ENCODE measurements at regions not wholly inside any gene's neighbourhood (a gene's known extent, or its start where the extent isn't known, plus 50 kb on each side); places are given as distances from the start of the nearest gene placed in this dataset.

DNA sequence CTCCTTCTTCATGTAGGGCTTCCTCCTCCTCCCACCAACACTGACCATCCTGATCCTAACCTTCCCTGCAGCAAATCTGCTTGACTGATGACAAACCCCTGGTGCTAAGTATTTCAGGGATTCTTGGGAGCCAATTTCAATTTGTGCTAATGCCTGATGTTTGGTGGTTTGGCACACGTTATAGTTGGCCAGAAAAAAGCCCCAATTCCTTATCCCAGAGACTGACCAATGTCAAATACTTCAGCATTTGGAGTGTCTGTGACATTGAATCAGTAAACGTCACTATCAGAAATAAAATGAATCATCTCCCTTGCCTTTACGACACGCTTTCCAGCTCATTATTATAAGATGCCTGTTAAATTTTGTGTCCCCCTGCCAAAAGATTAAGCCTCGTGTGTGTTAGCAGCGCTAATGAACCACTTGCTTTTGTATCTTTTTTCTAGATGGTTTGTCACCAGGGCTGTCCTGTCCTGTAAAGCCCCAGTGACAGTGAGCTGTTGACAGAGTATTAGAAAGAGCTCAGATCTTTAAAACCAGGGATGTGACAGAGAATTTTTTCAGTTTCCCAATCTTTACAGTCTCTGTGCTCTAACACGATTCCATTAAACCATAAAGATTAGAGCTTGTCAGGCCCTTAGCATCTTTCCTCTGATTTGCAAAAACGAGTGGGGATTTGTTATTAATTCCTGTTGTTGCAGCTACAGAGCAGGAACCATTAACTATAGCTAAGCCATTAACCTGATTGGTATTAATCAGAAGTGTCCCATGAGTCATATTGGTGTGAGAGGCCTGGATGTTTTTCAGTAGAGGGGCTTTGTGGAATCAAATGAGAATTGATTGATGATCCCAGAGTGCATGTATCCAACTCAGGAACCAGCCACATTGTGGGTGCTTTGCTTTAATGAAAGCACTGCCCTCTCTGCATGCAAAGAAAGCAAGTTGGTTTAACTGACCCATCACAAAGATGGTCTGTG lies 665.1 kb upstream of the PLXNA2 start:
- no peak for DNase-seq (ENCODE audit: low spot score)

DNA sequence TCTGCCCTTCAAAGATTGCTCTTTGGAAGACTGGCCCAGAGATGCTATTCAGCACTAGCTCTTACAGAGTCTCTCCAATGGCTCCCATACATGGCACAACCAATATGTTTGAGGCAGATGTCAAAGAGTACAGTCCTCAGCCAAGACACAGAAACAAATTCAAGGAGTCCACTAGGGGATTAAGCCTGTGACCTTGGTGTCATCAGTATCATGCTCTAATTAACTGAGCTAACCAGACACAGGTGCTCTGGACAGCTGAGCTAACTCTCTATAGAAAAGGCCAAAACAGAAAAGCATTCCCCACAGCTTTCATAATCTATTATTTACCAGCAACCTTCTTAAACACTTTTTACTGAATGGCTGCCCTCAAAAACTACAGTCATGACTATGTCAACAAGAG lies 666.0 kb upstream of the PLXNA2 start:
- DNase-seq (ENCODE audit: low spot score) = no peak

DNA sequence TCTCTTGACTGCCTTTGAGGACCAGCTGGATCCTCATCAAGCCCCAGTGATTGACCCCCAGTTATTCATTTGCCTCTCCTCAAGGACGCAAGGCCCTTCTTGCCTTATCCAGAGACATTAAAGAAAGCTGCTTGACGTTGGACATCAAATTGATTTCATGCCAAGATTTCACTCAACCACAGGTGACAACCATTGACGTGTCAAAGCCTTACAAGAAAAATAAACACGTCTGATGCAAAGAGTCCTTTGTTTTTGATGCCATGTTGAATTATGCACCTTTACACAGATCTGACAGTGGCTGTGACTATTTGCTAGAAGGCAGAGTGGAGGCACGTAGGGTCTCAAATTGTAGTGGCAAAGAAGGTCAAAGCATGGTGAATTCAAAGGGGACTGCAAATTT lies 666.2 kb upstream of the CAMK1G start:
- DNase-seq (ENCODE audit: low spot score) = no peak

DNA sequence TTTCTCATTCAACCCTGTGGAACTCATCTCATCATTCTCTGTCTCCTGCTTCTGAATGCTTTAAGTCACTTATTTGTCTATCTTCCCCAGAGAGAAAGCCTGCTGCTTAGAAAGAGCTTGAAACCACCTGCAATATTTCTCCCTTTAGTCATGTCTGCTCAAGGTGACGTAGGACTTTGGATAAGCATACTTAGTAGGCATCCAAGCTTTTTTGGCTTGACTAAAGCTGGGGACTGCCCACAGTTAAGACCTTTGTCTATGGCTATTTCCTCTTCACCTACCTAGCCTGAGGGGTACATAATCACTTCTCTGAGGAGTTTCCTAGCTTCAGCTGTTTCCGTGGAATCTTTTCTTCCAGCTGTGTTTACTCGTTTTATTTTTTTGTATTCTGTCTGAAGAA lies 665.8 kb upstream of the CAMK1G start:
- no peak for DNase-seq (ENCODE audit: low spot score)

DNA sequence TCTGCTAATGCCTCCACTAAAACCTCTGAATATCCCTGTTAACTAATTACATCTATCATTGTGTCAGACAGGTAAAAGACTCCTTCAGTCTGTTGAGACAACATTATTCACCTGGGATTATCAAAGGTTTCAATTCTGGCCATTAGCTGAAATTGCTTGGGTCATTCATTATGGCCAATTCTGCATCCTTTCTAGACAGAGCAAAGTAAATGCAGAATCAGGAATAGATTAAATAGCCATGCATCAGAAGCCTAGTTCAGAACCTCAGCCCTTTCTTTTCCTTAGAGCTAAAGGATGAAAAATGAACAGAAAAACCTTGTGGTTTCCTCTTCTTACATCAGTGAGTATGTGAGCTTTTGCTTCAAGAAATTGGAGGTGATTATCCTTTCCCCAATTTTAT lies 665.4 kb upstream of the CAMK1G start:
- no peak for DNase-seq (ENCODE audit: low spot score)

DNA sequence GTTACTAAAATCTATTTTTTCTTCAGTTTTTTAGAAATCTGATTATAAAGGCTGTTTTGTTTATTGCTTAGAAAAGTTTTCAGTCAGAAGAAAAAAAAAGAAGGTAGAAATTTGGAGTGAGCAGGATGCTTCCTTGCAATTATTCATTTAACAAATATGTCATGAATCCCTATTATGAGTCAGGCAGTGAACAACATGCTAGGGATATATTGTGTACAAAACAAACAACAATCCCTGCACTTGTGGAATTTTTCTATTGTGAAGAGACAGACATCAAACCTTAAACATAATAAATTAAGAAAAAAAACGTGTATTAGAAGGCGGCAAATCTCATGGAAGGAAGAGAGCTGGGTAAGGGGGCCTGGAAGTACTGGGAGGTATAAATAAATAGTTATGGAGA lies 664.1 kb upstream of the CAMK1G start:
- no peak for DNase-seq (ENCODE audit: low spot score)

DNA sequence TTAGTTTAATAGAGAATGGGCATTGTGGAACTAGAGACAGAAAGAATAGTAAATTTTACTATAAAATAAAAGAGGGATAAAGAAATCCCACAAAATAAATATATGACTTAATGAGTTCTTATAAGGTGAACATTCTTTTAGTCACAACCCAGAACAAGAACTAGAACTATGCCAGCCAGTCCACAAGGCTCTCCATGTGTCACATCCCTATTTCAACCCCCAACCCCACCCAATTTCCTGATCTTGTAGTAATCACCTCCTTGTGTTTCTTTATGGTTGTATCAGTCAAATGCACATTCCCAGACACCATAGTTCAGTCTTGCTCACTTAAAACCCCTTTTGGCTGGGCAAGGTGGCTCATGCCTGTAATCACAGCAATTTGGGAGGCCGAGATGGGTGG lies 662.3 kb upstream of the CAMK1G start:
- DNase-seq (ENCODE audit: low spot score) = no peak

DNA sequence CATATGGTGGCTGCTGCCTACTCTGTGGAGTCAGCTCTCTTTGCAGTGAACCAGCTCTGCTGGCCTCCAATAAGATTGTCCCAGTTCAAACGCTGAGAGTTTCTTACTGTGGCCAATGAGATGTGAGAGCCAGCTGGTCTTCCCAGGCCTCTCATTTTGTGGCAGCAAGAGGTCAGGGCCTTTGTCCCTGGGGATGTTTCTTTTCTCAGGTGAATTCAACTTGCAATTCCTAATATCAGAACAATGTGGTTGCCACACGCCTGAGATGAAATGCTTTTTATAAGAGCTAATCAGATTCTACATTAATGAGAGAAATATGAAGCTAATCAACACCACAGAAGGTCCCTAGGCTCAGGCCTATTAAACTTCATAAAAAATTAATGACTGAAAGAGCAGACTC lies 660.1 kb upstream of the CAMK1G start:
- no peak for DNase-seq (ENCODE audit: low spot score)

DNA sequence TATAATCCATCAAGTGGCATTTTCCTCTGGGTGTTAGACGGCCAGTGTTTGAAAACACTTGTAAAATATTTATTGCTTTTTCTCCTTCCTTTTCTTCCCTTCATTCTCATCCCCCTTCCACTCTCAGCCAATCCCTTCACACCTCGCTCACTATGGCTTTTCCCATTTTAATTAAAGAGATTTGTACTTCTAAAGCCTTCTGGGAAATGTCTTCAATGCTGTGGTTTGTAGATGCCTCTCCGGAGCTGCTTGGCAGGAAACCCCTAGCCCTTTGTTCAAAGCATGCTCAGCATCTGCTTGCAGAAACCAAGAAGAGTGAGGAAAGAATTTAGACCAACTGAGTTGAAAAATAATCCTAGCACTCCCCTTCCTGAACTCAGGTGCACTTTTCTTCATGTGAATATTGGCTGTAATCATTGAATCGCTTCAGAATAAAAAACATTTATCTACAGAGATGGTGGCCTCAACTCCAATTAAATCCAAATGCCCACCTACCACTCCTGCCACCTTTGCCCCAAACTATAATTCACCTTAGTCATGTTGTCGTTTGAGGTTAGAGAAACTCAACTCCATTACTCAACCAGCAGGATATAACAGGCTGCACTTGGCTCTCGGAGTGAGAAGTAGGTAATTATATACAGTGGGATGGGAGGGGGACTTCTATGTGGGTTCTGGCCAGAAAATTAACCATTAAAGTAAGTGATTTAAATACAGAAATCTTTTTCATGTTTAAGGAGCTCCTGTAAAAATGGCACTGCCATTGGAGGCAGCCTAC lies 659.4 kb upstream of the CAMK1G start:
- DNase-seq (ENCODE audit: low spot score) = no peak

DNA sequence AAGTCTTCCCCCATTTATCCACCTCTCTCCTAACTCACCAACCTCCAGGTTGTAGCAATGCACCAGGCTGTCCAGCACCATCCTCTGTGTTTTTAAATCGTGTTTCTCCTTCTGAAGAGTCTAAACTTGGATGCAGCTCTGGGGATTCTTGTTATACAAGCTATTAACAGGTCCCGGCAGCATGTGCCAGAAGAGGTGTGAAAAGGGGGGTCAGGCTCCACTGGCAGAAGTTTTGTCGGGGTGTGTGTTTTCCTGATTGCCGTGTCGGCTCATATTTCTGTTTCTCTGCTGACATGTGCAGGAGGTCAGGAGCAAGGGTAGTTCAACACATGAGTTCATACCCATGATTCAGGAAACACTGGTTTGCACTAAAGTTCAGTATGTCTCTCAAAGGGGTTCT lies 658.6 kb upstream of the CAMK1G start:
- no peak for DNase-seq (ENCODE audit: low spot score)

DNA sequence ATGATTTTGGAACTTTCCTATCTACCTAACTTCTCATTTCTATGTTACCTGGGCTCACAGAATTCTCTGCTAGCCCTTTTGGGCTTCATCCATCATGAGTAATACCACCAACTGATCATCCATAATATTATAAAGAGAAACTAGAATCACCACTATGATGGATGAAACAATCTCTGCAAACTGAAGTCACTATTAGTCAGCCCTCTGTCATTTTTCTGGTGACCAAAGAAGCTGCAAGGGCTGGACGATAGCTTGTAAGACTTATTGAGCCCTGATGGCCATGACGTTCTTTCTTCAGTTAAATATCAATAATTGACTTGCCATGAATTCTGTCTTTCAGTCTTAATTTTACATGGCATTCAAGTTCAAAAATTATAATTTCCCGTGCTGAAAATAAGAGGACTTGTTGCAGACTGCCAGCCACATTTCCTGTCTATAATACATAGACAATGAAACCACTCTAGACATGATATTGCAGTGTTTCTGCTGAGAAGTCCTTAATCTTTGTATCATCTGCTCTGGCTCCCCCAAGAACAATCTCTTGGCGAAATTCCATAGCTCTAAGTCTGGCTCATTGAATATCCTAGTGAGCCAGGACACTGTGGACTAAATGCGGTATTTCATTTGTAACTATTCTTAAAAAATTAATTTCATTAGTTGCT lies 655.0 kb upstream of the CAMK1G start:
- DNase-seq (ENCODE audit: low spot score) = no peak

DNA sequence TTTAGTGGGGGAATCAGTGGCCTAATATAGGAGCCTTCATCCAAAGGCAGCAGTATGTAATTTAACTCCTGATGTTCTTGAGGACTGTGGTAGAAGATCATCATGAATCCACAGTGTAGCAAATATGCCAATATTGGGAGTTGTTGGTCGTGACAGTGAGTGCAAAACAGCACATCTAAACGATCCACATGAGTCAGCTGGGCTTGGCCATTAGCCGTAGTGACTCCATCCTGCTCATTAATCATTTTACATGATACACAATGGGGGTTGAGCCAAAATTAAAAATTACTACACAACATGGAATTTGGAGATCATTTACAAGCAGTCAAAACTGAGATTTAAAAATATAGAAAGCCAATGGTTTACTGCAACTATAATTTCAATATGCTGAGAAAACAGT lies 653.9 kb upstream of the CAMK1G start:
- no peak for DNase-seq (ENCODE audit: low spot score)

DNA sequence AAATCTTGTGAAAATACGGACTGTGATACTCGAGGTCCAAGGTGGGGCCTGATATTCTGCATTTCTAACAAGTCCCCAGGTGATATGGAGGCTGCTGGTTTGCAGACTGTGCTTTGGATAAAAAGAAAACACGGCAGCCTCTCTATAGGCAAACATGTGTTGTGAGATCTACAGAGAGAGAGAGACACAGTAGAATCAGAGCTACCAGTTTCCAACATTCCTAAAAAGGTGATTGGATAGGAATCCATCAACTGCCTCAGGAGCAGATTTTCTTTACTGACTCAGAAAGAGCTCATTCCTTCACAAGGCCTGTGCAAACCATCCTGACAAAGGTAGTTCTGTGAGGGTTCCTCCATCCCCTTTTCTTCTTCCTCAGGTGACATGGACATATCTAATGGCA lies 651.6 kb upstream of the CAMK1G start:
- no peak for DNase-seq (ENCODE audit: low spot score)

DNA sequence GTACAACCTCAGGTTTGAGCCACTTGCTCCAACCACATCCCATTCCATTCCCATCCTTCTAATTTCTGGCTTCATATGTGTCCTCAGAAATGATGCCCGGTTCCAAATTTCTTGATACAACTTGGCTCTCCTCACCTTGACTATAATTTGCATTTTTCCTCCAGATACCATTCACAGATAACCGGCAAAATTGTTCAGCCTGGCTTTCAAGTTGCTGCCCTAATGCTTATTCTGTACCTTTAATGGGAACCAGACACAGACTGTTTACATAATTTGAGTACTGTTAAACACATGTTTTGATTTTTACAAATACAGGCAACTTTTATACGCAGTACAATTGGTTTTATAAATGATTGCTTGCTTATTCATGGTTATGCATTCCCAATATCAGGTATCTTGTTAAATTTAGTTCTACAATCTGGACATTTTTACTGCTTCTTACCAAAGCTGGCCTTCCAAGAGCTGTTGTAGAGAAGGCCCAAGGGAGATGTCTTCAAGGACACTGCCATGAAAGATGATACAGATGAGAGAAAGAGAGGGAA lies 649.5 kb upstream of the CAMK1G start:
- no peak for DNase-seq (ENCODE audit: low spot score)

DNA sequence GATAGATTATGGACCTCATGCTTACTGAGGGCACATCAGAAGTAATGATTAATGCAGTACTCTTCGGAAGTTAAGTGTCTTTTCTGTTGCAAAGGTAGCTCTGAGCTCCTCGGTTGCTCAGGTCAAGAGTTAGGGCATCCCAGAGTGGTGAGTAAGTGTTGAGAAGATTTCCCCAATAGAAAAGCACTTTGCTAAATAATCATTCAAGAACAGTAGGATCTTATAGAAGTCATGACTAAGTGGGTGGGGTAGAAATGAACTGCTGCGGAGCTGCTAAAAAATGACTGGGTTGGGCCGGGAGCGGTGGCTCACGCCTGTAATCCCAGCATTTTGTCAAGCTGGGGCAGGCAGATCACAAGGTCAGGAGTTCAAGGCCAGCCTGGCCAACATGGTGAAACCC lies 648.6 kb upstream of the CAMK1G start:
- DNase-seq (ENCODE audit: low spot score) = no peak

DNA sequence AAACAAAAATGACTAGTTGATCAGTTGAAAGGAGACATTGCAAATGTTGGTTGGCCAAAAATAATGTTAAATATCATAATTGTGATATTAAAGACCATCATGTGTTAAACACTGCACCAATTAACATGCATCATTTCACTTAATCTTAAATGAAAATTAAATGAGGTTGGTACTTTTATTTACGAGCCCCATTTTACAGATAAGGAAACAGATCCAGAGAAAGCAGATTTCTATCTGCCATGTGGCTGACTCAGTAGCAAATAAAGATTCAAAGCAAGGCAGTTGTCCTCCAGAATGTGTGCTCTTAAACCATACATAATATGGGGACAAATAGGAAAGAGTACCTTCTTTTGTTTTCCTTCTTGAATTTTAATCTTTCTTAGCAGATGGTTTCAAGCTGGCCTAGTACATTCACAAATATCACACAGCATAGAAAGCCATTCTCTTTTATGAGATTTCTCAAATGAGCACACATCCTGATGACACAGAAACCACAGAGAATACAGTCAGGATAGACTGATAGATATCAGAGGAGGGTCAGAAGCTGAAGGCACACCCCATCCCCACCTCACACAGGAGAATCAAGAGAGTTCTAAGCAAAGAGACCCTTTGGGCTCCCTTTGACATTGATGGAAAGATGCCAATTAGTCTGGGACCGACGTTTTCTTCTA lies 647.9 kb upstream of the CAMK1G start:
- no peak for DNase-seq (ENCODE audit: low spot score)

DNA sequence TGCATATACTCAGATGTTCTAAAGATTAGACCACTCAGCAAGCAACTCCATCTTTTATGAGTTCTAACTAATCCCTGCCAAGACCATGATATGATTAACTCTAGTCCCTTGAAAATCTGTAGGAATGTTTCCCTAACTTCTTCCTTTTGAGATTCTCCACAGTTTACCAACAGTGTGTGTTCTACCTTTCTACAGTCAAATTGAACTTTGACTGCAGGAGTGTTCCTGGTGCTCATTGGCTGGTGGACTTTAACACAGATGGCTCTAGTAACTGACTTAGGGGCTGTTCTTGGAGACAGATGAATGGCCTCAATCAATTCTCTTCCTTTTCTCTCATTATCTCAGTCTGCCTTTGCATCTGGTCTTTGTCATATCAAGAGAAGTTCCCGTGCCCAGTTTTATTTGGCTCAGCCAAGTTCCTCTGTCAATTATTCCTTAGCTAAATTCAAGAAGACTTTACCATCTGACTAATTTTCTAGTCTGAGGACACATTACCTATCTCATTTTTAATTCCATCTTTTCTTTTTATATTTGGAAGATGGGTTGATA lies 643.9 kb upstream of the CAMK1G start:
- no peak for DNase-seq (ENCODE audit: low spot score)

DNA sequence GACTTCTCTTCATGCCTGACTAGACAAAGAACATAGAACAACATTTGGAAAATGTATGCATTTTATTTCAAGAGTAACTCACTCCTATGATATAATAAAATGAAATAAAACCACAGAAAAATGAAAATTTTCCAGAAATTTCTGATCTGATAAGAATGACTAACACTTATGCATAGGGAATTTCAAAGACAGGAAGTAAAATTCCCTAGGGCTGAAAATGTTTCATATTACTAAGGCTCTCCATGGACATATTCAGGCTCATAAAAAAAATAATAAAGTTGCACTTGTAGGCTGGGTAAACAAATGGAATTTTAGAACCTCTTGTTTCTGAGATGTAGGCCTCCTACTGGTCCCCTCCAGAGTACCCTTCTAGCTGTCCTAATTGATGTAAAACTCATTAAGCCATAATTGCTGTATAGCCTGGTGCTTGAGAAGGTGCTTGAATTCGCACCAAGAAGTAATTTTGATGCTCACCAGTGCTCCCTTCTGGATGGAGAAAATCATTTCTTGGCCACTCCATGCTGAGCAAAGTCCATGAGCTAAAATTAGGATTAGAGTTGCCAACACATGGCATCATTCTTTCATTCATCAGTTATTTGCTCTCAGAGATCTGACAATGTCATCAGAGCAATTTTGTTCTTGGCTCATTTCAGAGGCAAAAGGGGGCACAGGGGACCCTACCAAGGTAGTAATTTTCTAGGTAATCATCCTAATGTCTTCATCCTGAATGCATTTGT lies 641.0 kb upstream of the CAMK1G start:
- no peak for DNase-seq (ENCODE audit: low spot score)

DNA sequence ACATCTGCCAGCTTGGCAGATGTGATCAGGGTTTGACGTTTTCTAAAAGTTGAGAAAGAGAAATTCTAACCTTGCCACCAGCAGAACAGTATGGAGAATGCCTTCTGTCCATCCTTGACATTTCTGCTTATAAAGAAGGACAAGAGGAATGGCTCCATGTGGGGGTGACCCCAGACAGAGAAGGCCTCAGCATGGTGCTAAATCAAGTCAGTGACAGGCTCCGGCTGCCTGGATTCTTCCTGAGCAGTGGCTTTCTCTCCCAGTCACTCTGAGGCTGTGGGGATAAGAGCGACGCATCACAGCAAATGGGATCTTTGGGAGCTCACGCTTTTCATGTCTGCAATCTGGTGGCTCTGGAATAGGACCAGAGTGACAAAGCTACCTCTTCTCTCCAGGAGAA lies 640.2 kb upstream of the CAMK1G start:
- DNase-seq (ENCODE audit: low spot score) = no peak

DNA sequence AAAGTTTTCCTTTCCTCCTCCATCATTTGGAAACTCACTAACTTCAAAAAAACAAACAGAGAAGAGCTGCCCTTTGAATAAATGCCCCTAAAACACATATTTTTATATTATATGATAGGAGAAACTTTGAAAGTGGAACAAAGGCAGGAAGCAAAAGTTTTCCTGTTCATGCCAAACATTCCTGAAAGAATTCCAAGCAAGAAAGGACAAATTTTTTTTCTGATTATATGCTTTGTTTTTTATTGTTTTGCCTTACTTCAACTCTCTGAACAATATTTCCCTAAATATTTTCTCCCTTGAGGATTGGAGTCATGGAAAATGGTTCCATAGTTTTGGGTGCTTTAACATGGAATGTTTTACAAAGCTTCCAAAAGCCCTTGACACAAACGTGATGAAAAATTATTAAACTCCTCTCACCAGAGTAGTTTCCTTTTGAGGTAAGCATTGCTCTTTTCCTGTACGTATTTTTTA lies 638.5 kb upstream of the CAMK1G start:
- DNase-seq (ENCODE audit: low spot score) = no peak

DNA sequence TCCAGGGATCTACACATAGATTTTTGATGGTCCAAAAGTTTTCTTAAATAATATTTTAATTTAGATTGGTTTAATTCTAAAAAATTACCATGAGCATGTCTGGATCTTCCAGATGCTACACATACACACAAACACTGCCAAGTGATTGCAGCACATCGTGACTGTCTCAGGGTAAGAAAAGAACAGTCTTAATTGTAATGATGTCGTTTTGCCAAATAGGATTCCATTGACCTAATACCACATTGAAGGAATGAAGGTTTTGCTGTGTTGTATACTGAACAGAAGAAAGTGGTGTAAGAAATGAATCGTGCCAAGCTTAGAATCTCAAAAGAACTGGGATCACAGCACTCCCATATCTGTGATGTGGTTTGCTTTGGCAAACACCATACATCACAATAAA lies 633.3 kb upstream of the CAMK1G start:
- DNase-seq (ENCODE audit: low spot score) = no peak
